NOMO-1 (cell line): ENCODE measurements at regions not wholly inside any gene's neighbourhood (a gene's known extent, or its start where the extent isn't known, plus 50 kb on each side); places are given as distances from the start of the nearest gene placed in this dataset.
"Not testable (repeated sequence)": the region's sequence is repeated elsewhere in the genome, so short reads cannot be mapped to it uniquely, and the experiment has no call there.

Source experiments
- DNase-seq, 2 experiments: peaks; one replicate each; lab custom pipeline; 2025; ENCODE audit not compliant: unreplicated experiment in 2 of 2; lab: John Stamatoyannopoulos, UW

DNA sequence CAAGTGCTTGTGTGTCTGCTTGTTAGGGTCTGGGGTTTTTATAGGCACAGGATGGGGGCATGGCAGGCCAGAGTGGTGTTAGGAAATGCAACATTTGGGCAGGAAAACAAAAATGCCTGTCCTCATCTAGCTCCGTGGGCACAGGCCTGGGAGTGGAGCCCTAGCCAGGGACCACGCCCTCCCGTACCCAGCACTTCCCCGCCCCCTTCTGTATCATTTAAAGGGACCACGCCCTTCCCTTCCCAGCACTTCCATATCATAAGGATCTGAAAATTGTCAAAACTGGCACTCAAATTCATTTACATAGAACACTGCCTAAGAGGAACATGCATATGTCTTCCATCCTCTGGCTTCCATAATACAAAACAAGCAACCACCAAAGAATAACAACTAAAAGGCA, 185.8 kb downstream of the B3GLCT start:
- DNase-seq: no peak

DNA sequence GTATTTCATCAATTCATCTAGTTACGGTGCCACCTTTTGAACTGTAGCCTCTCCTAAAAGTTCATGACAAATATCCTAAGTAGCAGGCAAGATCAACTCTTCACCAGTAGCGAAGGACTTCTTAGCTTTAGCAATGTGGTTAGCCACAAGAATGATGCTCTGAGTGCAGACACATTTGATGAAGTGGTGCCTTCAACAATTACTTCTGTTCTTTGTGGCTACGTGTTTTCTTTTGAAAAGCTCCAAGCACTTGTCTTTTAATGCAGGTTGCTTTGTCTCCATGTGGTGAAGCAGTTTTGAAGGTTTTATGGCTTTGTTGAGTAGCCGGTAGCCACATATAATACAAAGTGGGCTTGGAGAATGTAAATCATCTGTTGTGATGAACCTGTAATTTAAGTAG, 194.7 kb downstream of the B3GLCT start:
- no peak for DNase-seq

DNA sequence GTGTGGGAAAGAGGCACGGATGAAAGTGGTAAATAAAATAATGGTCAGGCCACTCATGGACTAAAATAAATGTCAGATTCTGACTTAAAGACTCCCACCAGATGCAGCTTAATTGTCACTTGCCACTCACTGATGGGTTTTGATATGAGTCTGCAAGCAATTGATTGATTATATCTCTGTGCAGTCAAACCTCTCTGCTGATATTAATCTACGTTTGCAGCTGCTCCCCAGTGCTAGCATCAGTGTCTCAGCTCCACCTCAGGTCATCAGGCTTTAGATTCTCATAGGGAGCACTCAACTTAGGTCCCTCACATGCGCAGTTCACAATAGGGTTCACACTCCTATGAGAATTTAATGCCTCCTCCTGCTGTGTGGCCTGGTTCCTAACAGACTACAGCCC, 195.3 kb downstream of the B3GLCT start:
- no peak for DNase-seq

DNA sequence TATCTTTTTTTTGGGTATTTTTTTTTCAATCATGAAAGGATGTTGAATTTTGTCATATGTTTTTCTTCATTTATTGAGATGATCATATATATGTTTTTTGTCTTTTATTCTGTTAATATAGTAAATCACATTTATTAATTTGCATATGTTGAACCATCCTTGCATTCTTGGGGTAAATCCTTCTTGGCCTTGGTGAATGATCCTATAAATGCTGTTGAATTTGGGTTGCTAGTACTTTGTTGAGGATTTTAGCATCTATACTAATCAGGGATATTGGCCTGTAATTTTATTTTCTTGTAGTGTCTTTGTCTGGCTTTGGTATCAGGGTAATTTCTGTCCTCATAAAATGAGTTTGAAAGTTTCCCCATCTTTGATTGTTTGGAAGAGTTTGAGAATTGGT, 199.9 kb downstream of the B3GLCT start:
- DNase-seq: no peak

DNA sequence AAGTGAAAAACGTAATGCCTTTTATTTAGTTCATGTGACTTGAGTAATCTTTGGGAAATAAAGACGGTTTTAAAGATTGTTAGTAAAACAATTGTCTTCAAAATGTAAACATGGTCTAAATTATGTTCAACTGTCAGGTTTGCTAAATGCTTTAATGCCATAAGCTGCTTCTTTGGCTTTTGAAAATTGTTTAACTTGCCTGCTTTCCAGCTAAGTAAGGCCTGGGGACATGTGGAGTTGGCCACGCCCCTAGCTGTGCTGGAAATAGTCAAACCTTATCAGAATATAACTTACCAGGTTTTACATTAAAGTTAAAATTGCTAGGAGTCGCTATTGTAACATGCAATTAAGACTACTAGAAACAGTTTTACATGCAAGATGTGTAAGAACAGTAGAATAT, 203.9 kb downstream of the B3GLCT start:
- not testable (repeated sequence) for DNase-seq

DNA sequence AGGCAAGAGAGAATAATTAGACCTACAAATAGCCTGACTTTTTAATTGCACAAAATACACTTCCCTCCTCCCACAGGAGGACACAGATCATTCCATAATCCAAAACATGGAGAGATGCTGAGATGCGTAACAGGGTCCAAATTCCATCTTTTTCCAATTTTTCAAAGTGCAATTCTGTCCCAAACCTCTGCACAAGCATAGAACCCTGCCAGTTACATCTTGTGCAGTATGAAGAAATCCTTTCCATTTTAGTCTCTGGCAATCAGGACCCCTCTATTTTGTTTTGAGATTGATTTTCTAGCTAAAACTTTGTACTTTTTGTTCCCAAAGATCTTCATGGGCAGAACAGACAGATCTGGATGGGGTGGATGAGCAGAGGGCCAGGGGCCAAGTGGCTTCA, 209.2 kb downstream of the B3GLCT start:
- DNase-seq: no peak

DNA sequence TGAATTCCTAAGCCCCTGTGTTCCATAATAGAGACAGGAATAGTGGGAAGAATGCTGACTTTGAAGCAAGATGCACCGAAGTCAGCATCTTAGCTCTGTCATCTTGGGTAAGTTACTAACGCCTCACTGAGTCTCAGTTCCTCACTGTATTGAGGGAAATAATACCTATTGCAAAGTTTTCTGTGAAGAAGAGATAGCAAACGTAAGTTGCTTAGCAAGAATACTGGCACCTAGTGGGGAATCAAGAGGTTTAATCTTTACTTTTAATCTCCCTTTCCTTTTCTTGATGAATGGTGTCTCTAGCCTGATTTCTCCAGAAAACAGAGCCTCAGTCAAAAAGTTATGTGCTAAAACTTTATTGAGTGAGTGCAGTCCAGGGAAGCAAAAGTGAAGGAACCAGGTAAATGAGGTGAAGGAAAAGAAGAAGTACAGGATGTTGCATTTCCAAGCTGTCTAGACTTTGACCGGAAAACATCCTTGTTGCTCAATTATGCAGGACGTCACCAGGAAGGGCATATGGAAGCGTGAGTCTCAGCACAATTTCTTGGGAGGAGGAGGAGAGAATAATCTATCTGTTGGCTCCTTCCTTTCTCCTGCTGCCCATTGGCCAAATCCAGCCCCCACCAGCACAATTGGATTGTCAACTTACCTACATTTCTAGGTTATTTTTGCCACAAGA, 210.0 kb downstream of the B3GLCT start:
- DNase-seq: peak; percentile 16 to 53

DNA sequence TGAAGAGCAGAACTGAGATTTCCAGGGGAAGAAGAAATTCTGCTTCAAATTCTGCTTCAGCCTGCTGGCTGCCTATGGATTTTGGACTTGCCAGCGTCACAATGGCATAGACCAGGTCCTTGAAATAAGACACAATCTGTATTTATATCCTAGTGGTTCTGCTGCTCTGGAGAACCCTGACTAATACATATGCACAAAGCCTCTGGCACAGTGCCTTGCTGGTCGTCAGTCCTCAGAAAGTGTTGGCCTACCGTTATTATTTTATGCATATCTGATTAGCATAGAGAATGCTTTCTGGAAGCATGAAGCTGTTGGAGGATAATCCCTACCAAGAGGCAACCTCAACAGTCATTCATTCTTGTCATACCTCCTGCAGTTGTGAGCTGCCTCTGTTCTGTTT, 213.7 kb downstream of the B3GLCT start:
- no peak for DNase-seq

DNA sequence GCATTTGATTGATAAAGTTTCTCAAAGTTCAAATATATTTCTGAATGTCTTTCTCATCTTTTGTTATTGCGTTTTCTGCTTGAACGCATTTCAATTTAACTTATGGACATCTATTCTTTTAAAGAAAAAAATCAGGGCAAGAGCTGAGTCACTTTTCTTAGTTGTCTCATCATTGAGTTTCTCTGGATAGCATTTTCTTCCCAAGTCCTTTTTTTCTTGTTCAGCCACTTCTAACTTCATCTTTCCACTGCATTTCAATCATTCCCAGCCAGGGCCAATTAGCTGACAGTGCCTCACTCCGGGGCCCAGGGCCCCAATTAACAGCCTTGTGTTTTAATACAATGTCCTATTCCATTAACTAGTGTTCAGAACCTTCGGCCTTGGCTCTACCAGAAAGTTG, 216.3 kb downstream of the B3GLCT start:
- DNase-seq: no peak

DNA sequence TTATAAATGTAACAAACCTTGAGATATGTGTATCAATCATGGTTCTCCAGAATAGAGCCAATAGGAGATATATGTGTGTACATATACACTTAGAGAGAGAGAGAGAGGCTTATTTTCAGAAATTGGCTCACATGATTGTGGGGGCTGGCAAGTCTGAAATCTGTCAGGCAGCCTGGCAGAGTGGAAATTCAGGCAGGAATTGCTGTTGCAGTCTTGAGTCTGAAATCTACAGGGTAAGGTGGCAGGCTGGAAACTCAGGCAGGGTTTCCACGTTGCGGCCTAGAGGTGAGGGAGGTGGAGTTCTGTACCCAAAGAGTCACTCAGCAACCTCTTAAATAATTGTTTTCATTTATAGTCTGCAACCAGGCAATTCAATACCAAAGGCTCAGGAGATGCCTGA, 218.4 kb downstream of the B3GLCT start:
- no peak for DNase-seq

DNA sequence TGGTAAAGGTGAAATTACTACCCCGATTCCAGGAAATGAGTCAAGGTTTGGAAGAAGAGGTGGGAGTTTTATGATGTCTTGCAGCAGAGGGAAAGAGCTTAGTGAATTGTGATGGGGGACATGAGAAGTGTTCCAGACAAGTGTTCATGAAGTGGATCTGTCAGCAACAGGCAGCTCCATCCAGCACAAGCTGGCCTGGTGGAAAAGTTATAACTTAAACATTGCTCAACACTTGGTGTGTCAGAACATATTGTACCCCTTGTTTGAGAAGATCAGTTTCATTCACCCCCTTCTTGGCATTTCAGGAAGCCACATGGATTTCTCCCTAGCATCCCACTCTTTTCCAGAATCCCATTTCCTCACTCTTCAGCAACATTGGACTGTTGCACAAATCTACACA, 222.0 kb downstream of the B3GLCT start:
- no peak for DNase-seq

DNA sequence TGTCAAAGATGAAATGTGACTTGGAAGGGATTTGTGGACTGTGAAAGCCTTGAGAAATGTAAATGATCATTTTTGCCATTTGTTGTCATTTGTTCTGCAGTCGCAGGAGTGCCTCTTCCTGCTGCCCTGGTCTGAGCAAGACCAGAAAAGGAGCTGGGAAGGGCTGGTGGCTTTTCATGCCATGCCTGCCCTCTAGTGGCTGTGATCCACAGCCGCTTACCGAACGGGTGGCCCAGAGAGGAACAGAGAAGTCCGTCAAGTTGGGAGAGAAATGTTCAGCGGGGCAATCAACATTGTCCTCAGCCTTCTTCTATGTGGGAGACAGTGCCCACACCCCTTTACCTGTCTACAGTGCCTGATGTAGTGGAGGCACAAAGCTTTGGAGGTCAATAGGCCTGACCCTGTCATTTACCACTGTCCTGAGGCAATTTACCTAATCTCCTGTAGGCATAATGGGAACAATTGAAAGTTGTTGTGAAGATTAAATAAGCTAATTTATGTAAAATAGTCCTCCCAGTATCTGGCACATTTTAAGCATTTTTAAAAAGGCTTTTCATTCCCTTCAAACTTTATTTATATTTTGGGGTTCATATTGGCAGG, 224.5 kb downstream of the B3GLCT start:
- DNase-seq: peak; percentile 90 to 94

DNA sequence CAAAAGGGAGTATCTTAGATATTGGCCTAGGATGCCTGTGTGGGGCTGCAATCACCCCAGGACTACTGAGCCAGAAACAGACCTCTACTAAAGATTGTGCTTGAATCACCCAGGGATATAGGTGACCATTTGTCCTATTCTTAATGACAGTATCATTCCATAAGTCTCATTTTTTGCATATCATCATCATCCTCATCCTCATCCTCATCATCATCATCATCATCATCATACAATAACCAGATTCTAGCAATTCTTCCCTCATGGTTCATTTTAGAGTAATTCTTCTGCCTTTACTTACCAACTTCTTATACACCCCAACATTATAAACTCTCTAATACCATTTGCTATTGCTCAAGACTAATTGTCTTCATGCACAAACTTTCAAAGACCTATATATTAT, 226.6 kb downstream of the B3GLCT start:
- DNase-seq: no peak

DNA sequence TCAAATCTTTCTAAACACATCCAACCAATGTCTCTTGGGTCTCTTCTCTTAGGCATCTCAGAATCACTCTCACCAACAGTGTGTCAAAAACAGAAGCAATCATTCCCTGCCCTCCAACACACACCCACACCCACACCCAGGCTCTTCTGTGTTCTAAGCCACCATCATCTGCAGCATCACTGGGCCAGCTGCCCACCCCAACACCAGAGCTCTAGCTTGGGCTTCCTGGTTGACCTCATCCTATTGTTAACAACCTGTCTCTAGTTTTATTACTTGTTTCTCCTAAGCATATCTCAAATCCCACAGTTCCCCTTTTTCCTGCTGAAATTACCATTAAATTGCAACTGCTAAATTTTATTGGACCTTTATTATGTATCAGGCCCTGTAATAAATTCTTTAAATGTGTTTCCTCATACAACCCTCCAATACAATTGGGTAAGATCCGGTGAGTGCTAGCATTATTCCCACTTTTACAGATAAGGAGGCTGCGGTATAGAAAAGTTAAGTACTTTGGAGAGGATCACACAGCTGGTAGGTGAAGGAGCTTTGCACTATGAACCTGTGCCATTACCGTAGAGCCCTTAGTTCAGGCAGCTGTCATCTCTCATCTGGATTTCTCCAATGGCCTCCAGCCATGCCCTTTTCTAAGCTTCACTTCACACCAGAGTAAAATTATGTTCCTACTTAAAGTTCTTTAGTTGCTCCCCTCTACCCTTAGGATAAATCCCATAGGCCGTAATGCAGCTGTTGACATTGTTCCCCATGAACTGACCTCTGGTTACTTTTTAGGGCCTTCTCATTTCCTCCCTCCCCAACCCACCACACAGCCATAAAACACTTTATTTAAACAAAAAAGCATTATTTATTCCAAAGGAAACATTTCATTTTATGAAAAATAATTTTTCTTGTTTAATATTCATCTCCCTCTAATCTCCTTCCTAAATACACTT, 227.7 kb downstream of the B3GLCT start:
- DNase-seq: no peak

DNA sequence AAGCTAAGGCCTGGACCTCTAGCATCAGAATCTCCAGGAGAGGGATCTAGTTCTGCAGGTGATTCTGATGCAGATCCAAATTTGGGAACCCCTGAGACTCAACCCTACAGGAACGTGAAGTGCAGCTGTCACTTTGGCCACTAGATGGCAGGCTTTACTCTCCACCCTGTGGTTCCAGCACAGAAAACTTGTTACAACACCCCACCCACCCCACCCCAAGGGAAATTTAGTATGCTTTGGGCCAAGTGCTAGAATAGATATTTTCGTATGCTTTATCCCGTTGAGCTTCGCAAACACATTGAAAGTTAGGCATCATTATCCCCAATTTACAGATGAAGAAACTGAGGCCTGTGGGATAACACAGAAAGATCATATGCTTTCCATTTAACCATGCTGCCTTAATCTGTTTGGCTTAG, 232.0 kb downstream of the B3GLCT start:
- DNase-seq: peak; percentile 19 to 31

DNA sequence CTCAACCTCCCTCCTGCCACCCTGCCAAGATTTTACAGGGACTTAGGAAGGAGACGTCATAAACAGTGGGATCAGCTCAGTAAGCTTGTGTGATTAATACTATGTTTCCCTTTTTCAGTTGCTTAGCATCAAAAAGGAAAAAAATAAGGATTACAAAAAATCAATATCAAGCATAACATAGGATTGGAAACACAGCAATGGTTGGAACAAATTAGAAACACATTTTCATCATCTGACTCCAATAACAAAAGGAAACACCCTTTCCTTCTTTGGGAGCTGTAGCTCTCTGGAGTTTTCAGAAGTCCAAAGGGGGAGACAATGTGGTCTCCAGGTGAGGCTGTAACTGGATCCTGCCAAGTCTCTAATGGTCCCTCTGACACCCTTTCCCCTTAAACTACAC, 233.4 kb downstream of the B3GLCT start:
- no peak for DNase-seq

DNA sequence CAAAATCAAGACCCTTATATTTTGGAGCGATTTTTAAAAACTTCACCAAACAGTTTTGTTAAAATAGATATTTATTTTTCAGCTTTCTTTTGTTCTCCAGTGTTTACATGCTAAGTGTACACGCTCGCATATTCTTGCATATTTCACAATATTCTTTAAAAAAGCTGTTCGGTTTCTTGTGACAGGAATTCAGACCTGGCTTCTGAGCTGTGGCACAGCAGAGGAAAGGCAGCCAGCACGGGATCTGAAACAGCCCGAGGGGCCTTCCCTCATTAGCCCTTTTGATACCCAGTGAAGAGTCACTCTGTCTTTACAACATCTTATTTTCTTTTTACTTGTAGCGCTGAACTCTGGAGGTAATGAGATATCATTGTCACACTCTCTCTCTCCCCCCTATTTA, 234.0 kb downstream of the B3GLCT start:
- DNase-seq: no peak

DNA sequence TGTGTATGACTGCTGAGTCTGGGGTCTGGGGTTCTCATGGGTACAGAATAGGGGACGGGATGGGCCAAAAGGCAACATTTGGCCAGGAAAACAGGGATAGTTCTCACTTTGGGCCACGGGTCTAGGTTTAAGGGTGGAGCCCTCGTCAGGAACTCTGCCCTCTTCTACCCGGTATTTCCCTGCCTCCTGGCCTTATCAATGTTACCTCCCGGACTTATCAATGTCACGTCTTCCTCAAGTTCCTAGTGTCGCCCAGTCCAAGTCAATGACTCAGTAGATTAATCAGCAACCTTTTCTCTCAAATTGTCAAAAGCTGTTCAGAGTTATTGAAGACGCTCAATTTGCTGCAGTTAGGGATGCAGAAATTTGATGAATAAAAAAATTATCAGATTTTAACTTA, 234.8 kb downstream of the B3GLCT start:
- DNase-seq: no peak

DNA sequence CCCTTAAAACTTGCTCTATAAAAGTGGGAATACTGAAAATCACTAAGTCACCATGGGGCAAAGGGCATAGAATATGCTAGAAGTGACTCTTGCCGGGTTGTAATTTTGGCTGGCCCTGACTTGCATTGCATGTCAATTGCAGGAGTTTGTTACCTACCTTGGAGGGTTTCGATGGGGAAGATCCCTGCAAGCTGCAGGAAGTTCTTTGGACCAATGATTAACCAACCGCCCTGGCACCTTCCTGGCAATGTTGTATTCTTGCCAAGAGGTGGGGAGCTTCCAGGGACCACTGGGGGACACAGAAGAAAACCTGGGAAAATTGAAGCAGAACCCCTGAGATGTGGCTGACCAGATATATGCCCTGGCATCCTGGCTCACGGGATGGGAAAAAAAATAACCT, 235.8 kb downstream of the B3GLCT start:
- DNase-seq: no peak

DNA sequence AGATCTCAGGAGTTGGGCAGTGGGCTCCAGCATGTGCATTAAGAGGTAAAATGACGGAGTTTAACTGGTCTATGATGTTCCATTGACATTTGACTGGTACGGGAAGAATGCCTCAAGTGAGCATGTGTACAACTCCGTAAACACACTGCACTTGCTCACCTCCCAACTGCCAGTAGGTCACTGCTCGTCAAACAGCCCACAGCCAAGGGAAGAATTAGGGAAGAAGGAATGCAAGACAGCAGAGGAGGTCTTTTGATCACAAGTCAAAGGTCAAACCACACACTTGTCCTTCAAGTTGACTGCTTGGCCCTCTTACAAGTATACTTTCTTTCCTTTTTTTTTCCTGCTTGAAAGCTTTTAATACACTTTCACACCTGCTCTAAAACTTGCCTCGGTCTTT, 236.7 kb downstream of the B3GLCT start:
- DNase-seq: no peak

DNA sequence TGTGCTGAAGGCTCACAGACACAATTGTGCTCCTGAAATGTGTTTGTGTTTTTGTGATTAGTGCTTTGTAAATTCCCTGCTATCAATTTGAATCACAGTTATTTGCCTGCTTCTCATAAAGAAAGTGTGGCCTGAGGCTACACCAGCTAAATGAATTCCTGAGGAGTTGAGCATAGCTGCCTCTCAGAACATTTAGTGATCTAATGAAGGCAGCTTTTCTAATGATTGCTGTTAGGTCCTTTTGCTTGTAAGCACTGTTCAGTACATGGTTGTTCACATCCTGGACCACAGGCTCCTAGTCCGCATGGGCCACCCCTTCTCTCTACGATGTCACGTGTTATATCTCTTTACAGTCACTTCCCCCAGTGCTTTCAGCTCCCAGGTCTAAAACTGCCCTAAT, 238.2 kb downstream of the B3GLCT start:
- DNase-seq: no peak

DNA sequence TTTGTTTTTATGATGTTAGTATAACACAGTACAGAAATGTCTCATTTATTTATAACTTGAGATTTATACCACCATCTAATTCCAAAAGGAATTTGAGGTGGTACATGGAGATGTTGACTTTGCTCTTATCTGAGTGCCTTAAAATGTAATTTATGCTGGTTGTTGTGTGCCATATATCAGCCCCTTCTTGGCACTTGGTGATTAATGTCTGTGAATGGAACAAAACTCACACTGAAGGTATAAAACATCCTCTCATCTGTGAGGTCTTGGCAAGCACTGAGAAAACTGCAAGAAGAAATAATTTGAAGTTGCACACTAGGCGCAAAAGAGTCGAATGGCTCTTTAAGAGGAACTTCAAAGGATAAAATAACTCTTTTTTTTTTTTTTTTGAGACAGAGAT, 240.4 kb downstream of the B3GLCT start:
- DNase-seq: no peak
